HG02678 (cell line): ENCODE measurements at regions not wholly inside any gene's neighbourhood (a gene's known extent, or its start where the extent isn't known, plus 50 kb on each side); places are given as distances from the start of the nearest gene placed in this dataset.
A peak's percentile ranks its signal among the peaks of the same experiment; 100 is the strongest.
"Not testable (repeated sequence)": the region's sequence is repeated elsewhere in the genome, so short reads cannot be mapped to it uniquely, and the experiment has no call there.

Source experiments
- ATAC-seq: cut with Tn5 transposase; IDR thresholded peaks from one replicate; pipeline ENCODE4 v1.9.1; 2021; ENCODE audit warnings: mild to moderate bottlenecking, moderate library complexity; ENCODE audit not compliant: unreplicated experiment

GRCh38 chr5:163938595-163938994 lies 433.2 kb downstream of the MAT2B start:
- ATAC-seq, result no peak

- ATAC-seq, result no peak
These were observed 435.7 kb downstream of the MAT2B start for GRCh38 chr5:163941079-163941478.

GRCh38 chr5:163943546-163943945 lies 438.1 kb downstream of the MAT2B start:
- no peak for ATAC-seq

- ATAC-seq, result no peak
These were observed 439.3 kb downstream of the MAT2B start for GRCh38 chr5:163944738-163945137.

- no peak for ATAC-seq
These were observed 442.6 kb downstream of the MAT2B start for GRCh38 chr5:163947848-163948666.

- ATAC-seq, result no peak
These were observed 444.8 kb downstream of the MAT2B start for GRCh38 chr5:163950248-163950647.

GRCh38 chr5:163951069-163951468 lies 445.6 kb downstream of the MAT2B start:
- ATAC-seq, result no peak

GRCh38 chr5:163953901-163954300 lies 448.5 kb downstream of the MAT2B start:
- ATAC-seq, result no peak

- not testable (repeated sequence) for ATAC-seq
These were observed 455.8 kb downstream of the MAT2B start for GRCh38 chr5:163961230-163961629.

GRCh38 chr5:163963881-163964280 lies 458.5 kb downstream of the MAT2B start:
- no peak for ATAC-seq

GRCh38 chr5:163964671-163965070 lies 459.3 kb downstream of the MAT2B start:
- no peak for ATAC-seq

GRCh38 chr5:163967268-163967667 lies 461.8 kb downstream of the MAT2B start:
- ATAC-seq, result no peak

- no peak for ATAC-seq
These were observed 463.2 kb downstream of the MAT2B start for GRCh38 chr5:163968651-163969050.

GRCh38 chr5:163976696-163977095 lies 471.3 kb downstream of the MAT2B start:
- ATAC-seq, result no peak

GRCh38 chr5:163978897-163979296 lies 473.5 kb downstream of the MAT2B start:
- ATAC-seq, result peak; percentile 61

- no peak for ATAC-seq
These were observed 483.1 kb downstream of the MAT2B start for GRCh38 chr5:163988566-163988965.

- no peak for ATAC-seq
These were observed 487.7 kb downstream of the MAT2B start for GRCh38 chr5:163993126-163993525.

- no peak for ATAC-seq
These were observed 489.8 kb downstream of the MAT2B start for GRCh38 chr5:163995206-163995605.

- no peak for ATAC-seq
These were observed 492.5 kb downstream of the MAT2B start for GRCh38 chr5:163997965-163998364.

GRCh38 chr5:164000241-164000640 lies 494.8 kb downstream of the MAT2B start:
- no peak for ATAC-seq

GRCh38 chr5:164000819-164001218 lies 495.4 kb downstream of the MAT2B start:
- ATAC-seq, result no peak

GRCh38 chr5:164002214-164002613 lies 496.8 kb downstream of the MAT2B start:
- ATAC-seq, result no peak

- ATAC-seq, result no peak
These were observed 497.2 kb downstream of the MAT2B start for GRCh38 chr5:164002628-164003027.
